GM18519 (cell line): ENCODE measurements at regions not wholly inside any gene's neighbourhood (a gene's known extent, or its start where the extent isn't known, plus 50 kb on each side); places are given as distances from the start of the nearest gene placed in this dataset.
"Not testable (repeated sequence)": the region's sequence is repeated elsewhere in the genome, so short reads cannot be mapped to it uniquely, and the experiment has no call there.

ENCODE experiments used
- ATAC-seq: cut with Tn5 transposase; IDR thresholded peaks from one replicate; pipeline ENCODE4 v1.9.1; 2021; ENCODE audit warnings: mild to moderate bottlenecking, moderate library complexity; ENCODE audit not compliant: unreplicated experiment, low FRiP score

- no peak for ATAC-seq
These were observed 1468.1 kb upstream of the WWC1 start for GRCh38 chr5:166823360-166823759.

- no peak for ATAC-seq
These were observed 1457.2 kb upstream of the WWC1 start for GRCh38 chr5:166834246-166834645.

- ATAC-seq, result no peak
These were observed 1446.4 kb upstream of the WWC1 start for GRCh38 chr5:166845044-166845443.

- no peak for ATAC-seq
These were observed 1434.7 kb upstream of the WWC1 start for GRCh38 chr5:166856791-166857190.

GRCh38 chr5:166860426-166860825 lies 1431.0 kb upstream of the WWC1 start:
- no peak for ATAC-seq

- ATAC-seq, result no peak
These were observed 1428.9 kb upstream of the WWC1 start for GRCh38 chr5:166862581-166862980.

- ATAC-seq, result no peak
These were observed 1426.2 kb upstream of the WWC1 start for GRCh38 chr5:166865206-166865605.

- ATAC-seq, result no peak
These were observed 1411.0 kb upstream of the WWC1 start for GRCh38 chr5:166880456-166880855.

- ATAC-seq, result no peak
These were observed 1409.6 kb upstream of the WWC1 start for GRCh38 chr5:166881802-166882201.

- no peak for ATAC-seq
These were observed 1408.4 kb upstream of the WWC1 start for GRCh38 chr5:166883016-166883415.

GRCh38 chr5:166898166-166898565 lies 1393.3 kb upstream of the WWC1 start:
- no peak for ATAC-seq

- no peak for ATAC-seq
These were observed 1392.1 kb upstream of the WWC1 start for GRCh38 chr5:166899343-166899742.

GRCh38 chr5:166904571-166904970 lies 1386.9 kb upstream of the WWC1 start:
- ATAC-seq, result no peak

GRCh38 chr5:166906991-166907713 lies 1384.3 kb upstream of the WWC1 start:
- no peak for ATAC-seq

GRCh38 chr5:166909040-166909439 lies 1382.4 kb upstream of the WWC1 start:
- ATAC-seq, result no peak

GRCh38 chr5:166909926-166910325 lies 1381.5 kb upstream of the WWC1 start:
- ATAC-seq, result no peak

- ATAC-seq, result no peak
These were observed 1380.5 kb upstream of the WWC1 start for GRCh38 chr5:166910995-166911394.

- ATAC-seq, result no peak
These were observed 1375.4 kb upstream of the WWC1 start for GRCh38 chr5:166916021-166916420.

GRCh38 chr5:166926138-166926537 lies 1365.3 kb upstream of the WWC1 start:
- no peak for ATAC-seq

- ATAC-seq, result not testable (repeated sequence)
These were observed 1364.5 kb upstream of the WWC1 start for GRCh38 chr5:166926806-166927475.

- no peak for ATAC-seq
These were observed 1355.1 kb upstream of the WWC1 start for GRCh38 chr5:166936351-166936750.

GRCh38 chr5:166938071-166938470 lies 1353.4 kb upstream of the WWC1 start:
- no peak for ATAC-seq
